ENCODE measurements at regions not wholly inside any gene's neighbourhood (a gene's known extent, or its start where the extent isn't known, plus 50 kb on each side); places are given as distances from the start of the nearest gene placed in this dataset.
"Not testable (repeated sequence)": the region's sequence is repeated elsewhere in the genome, so short reads cannot be mapped to it uniquely, and the experiment has no call there.

- TF ChIP-seq, protein P1, sequence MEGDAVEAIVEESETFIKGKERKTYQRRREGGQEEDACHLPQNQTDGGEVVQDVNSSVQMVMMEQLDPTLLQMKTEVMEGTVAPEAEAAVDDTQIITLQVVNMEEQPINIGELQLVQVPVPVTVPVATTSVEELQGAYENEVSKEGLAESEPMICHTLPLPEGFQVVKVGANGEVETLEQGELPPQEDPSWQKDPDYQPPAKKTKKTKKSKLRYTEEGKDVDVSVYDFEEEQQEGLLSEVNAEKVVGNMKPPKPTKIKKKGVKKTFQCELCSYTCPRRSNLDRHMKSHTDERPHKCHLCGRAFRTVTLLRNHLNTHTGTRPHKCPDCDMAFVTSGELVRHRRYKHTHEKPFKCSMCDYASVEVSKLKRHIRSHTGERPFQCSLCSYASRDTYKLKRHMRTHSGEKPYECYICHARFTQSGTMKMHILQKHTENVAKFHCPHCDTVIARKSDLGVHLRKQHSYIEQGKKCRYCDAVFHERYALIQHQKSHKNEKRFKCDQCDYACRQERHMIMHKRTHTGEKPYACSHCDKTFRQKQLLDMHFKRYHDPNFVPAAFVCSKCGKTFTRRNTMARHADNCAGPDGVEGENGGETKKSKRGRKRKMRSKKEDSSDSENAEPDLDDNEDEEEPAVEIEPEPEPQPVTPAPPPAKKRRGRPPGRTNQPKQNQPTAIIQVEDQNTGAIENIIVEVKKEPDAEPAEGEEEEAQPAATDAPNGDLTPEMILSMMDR (IDR thresholded peaks at IDR 0.05) = no peak
- H3K9me3 ChIP-seq = no peaks in the 10 kb centered on the region
- H3K36me3 ChIP-seq = no peaks in the 10 kb centered on the region
- peak in 1 of 2 donors; percentile 54 for DNase-seq (ENCODE audit: low spot score in 2 of 2)
- H3K4me3 ChIP-seq = no peak overlapping the region
- no peaks in the 10 kb centered on the region for H3K27me3 ChIP-seq
- intact Hi-C loops (cut with DNase I) = no loop called here
- H3K27ac ChIP-seq = no peak overlapping the region
- H3K4me1 ChIP-seq = peaks cover 0 to 5% of the 10 kb centered on the region in 2 donors
These were observed 50.2 kb downstream of the SMIM38 start for GRCh38 chr11:69205743-69206612.

DNA sequence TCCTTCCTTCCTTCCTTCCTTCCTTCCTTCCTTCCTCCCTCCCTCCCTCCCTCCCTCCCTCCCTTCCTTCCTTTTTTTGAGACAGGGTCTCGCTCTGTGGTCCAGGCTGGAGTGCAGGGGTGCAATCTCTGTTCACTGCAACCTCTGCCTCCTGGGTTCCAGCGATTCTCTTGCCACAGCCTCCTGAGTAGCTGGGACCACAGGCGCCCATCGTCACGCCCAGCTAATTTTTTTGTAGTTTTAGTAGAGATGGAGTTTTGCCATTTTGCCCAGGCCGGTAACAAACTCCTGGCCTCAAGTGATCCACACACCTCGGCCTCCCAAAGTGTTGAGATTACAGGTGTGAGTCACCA, 50.9 kb downstream of the SMIM38 start:
- intact Hi-C loops (cut with DNase I); H3K27me3 ChIP-seq; H3K27ac ChIP-seq; H3K4me3 ChIP-seq; H3K36me3 ChIP-seq; H3K4me1 ChIP-seq; H3K9me3 ChIP-seq: not testable (repeated sequence)
- DNase-seq (ENCODE audit: low spot score in 2 of 2) = peak in 1 of 2 donors; percentile 13

- H3K36me3 ChIP-seq = no peaks in the 10 kb centered on the region
- no peak overlapping the region for H3K27ac ChIP-seq
- peak in 1 of 2 donors; percentile 53 for DNase-seq (ENCODE audit: low spot score in 2 of 2)
- H3K27me3 ChIP-seq = no peaks in the 10 kb centered on the region
- intact Hi-C loops (cut with DNase I) = no loop called here
- TF ChIP-seq, protein P1 (IDR thresholded peaks at IDR 0.05) = no peak
- peaks cover 0 to 5% of the 10 kb centered on the region in 2 donors for H3K4me1 ChIP-seq
- H3K9me3 ChIP-seq = no peaks in the 10 kb centered on the region
- no peak overlapping the region for H3K4me3 ChIP-seq
These were observed 51.6 kb downstream of the SMIM38 start for GRCh38 chr11:69207165-69207889.

GRCh38 chr11:69208190-69209037, 52.7 kb downstream of the SMIM38 start:
- intact Hi-C loops (cut with DNase I) = no loop called here
- Histone ChIP-seq H3K27ac (no peak overlapping the region), H3K9me3 (no peaks in the 10 kb centered on the region), H3K4me3 (no peak overlapping the region), H3K27me3 (no peaks in the 10 kb centered on the region), H3K36me3 (no peaks in the 10 kb centered on the region), H3K4me1 (peaks cover 0 to 5% of the 10 kb centered on the region in 2 donors)
- TF ChIP-seq, protein P1 (IDR thresholded peaks at IDR 0.05) = no peak
- DNase-seq (ENCODE audit: low spot score in 2 of 2) = peak in 1 of 2 donors; percentile 34

DNA sequence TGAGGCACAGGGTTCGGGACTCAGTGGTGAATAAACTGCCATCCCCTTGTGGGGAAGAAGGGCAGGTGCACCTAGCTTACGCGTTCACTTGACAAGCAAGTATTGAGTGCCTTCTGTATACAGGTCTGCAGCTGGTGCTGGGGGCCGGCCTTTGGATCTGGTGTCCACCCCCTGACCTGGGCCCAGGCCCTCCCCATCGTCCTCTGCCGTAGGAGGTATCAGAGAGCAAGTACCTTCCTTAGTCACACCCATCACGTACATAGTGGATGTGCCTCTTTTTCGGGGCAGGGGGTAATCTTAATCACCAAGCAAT, 53.3 kb downstream of the SMIM38 start:
- no peak overlapping the region for H3K4me3 ChIP-seq
- H3K4me1 ChIP-seq = no peaks in the 10 kb centered on the region
- intact Hi-C loops (cut with DNase I) = no loop called here
- H3K36me3 ChIP-seq = no peaks in the 10 kb centered on the region
- H3K9me3 ChIP-seq = no peaks in the 10 kb centered on the region
- TF ChIP-seq, protein P1 (IDR thresholded peaks at IDR 0.05) = no peak
- peak in 1 of 2 donors; percentile 52 for DNase-seq (ENCODE audit: low spot score in 2 of 2)
- no peaks in the 10 kb centered on the region for H3K27me3 ChIP-seq
- H3K27ac ChIP-seq = no peak overlapping the region

Measured in ascending aorta (tissue), 2 donors.